Esophagus muscularis mucosa (tissue), 4 donors: ENCODE measurements at regions not wholly inside any gene's neighbourhood (a gene's known extent, or its start where the extent isn't known, plus 50 kb on each side); places are given as distances from the start of the nearest gene placed in this dataset.

ENCODE experiments used
- DNase-seq: peaks from one replicate; pipeline ENCODE4 v3.0.0-alpha.2; 2017; ENCODE audit errors: extremely low spot score
- H3K27ac ChIP-seq, 4 donors: fragments of 200-600 bp; sonication (generic); replicated peaks in 1 of 4; 1 replicate in 3 of 4; 2 replicates in 1 of 4; pipeline ENCODE4 v1.5.1; 2016 to 2019; ENCODE audit warnings: mild to moderate bottlenecking in 1 of 4
- H3K27me3 ChIP-seq, 4 donors: fragments of 200-600 bp; sonication (generic); one replicate each; pipeline versions ENCODE4 v1.5.1 to v1.6.0; 2016 to 2019
- H3K36me3 ChIP-seq, 4 donors: fragments of 200-600 bp; sonication (generic); one replicate each; pipeline ENCODE4 v1.5.1; 2016 to 2019
- H3K4me1 ChIP-seq, 4 donors: fragments of 200-600 bp; sonication (generic); one replicate each; pipeline ENCODE4 v1.5.1; 2016 to 2019
- H3K4me3 ChIP-seq, 4 donors: fragments of 200-600 bp; sonication (generic); 1 replicate in 2 of 4; 2 replicates in 2 of 4; pipeline ENCODE4 v1.5.1; 2016 to 2019; ENCODE audit warnings: mild to moderate bottlenecking in 4 of 4, moderate library complexity in 1 of 4
- H3K9me3 ChIP-seq, 4 donors: fragments of 200-600 bp; sonication (generic); 1 replicate in 3 of 4; 2 replicates in 1 of 4; pipeline ENCODE4 v1.5.1; 2016 to 2019
- CTCF ChIP-seq, 3 experiments: fragments of 200-600 bp in 2 of 3; fragments of 450-650 bp in 1 of 3; sonication (generic) in 2 of 3; IDR thresholded peaks; one replicate each; pipeline ENCODE4 v1.5.1; 2017 to 2019; ENCODE audit warnings: antibody characterized with exemption in 3 of 3, mild to moderate bottlenecking in 2 of 3, moderate library complexity in 1 of 3
- EP300 ChIP-seq: sonication (generic); formaldehyde crosslinking; IDR thresholded peaks from one replicate; pipeline ENCODE4 v1.6.1; 2017; ENCODE audit warnings: antibody characterized with exemption
- POLR2A ChIP-seq: fragments of 450-650 bp; IDR thresholded peaks from one replicate; pipeline ENCODE4 v1.6.1; 2017; ENCODE audit warnings: antibody characterized with exemption, moderate library complexity, mild to moderate bottlenecking, low read depth
- POLR2AphosphoS5 ChIP-seq, 2 donors: sonication (generic); formaldehyde crosslinking; IDR thresholded peaks; one replicate each; pipeline ENCODE4 v1.6.1; 2017; ENCODE audit warnings: antibody characterized with exemption in 2 of 2
- WGBS: methylation state at CpG from one replicate; pipeline ENCODE4 v1.1.5; 2018; 5-methylcytosine and 5-hydroxymethylcytosine counted together
- intact Hi-C: fragments of 100-400 bp; cut with DNase I; formaldehyde crosslinking; loops from one replicate; pipeline ENCODE4 v1.15.1; 2023

- Histone ChIP-seq H3K36me3 (no peaks in the 10 kb centered on the region), H3K27ac (no peak overlapping the region), H3K9me3 (no peaks in the 10 kb centered on the region), H3K4me1 (no peaks in the 10 kb centered on the region), H3K27me3 (no peaks in the 10 kb centered on the region), H3K4me3 (no peak overlapping the region)
- intact Hi-C loops = no loop called here
- no peak for TF ChIP-seq POLR2A
- TF ChIP-seq EP300 = no peak
- no peak for TF ChIP-seq CTCF (IDR thresholded peaks at IDR 0.05)
- TF ChIP-seq POLR2AphosphoS5 (IDR thresholded peaks at IDR 0.05) = no peak
- DNase-seq = no peak
- 82% methylated on average over 9 of the region's 9 CpGs for WGBS
Observed at GRCh38 chr15:93321881-93322282, 232.9 kb upstream of the RGMA start.

GRCh38 chr15:93319121-93319814 lies 230.3 kb upstream of the RGMA start:
- no peaks in the 10 kb centered on the region for H3K4me1 ChIP-seq
- TF ChIP-seq EP300 = no peak
- TF ChIP-seq POLR2AphosphoS5 (IDR thresholded peaks at IDR 0.05) = no peak
- TF ChIP-seq CTCF (IDR thresholded peaks at IDR 0.05) = no peak
- no peak for TF ChIP-seq POLR2A
- no peaks in the 10 kb centered on the region for H3K36me3 ChIP-seq
- WGBS = 94% methylated on average over 19 of the region's 19 CpGs
- intact Hi-C loops = no loop called here
- no peaks in the 10 kb centered on the region for H3K9me3 ChIP-seq
- no peak overlapping the region for H3K27ac ChIP-seq
- peak; percentile 64 for DNase-seq
- no peaks in the 10 kb centered on the region for H3K27me3 ChIP-seq
- H3K4me3 ChIP-seq = no peak overlapping the region

- H3K36me3 ChIP-seq = no peaks in the 10 kb centered on the region
- DNase-seq = peak; percentile 55
- H3K4me3 ChIP-seq = no peak overlapping the region
- no peaks in the 10 kb centered on the region for H3K27me3 ChIP-seq
- no peaks in the 10 kb centered on the region for H3K4me1 ChIP-seq
- no peaks in the 10 kb centered on the region for H3K9me3 ChIP-seq
- no peak overlapping the region for H3K27ac ChIP-seq
- WGBS = 84% methylated on average over 4 of the region's 4 CpGs
- intact Hi-C loops = no loop called here
- no peak for TF ChIP-seq CTCF (IDR thresholded peaks at IDR 0.05)
- TF ChIP-seq POLR2AphosphoS5 (IDR thresholded peaks at IDR 0.05) = no peak
- no peak for TF ChIP-seq EP300
- no peak for TF ChIP-seq POLR2A
Observed at GRCh38 chr15:93317772-93318171, 228.8 kb upstream of the RGMA start.

- no peak overlapping the region for H3K27ac ChIP-seq
- DNase-seq = peak; percentile 62
- no peaks in the 10 kb centered on the region for H3K36me3 ChIP-seq
- no peak overlapping the region for H3K4me3 ChIP-seq
- intact Hi-C loops = no loop called here
- no peaks in the 10 kb centered on the region for H3K9me3 ChIP-seq
- H3K4me1 ChIP-seq = no peaks in the 10 kb centered on the region
- H3K27me3 ChIP-seq = no peaks in the 10 kb centered on the region
- WGBS = 92% methylated on average over 5 of the region's 5 CpGs
- TF ChIP-seq CTCF (IDR thresholded peaks at IDR 0.05) (no peak), POLR2AphosphoS5 (IDR thresholded peaks at IDR 0.05) (no peak), EP300 (no peak), POLR2A (no peak)
Observed at GRCh38 chr15:93314245-93314644, 225.2 kb upstream of the RGMA start.
